ENCODE measurements at regions not wholly inside any gene's neighbourhood (a gene's known extent, or its start where the extent isn't known, plus 50 kb on each side); places are given as distances from the start of the nearest gene placed in this dataset.

DNA sequence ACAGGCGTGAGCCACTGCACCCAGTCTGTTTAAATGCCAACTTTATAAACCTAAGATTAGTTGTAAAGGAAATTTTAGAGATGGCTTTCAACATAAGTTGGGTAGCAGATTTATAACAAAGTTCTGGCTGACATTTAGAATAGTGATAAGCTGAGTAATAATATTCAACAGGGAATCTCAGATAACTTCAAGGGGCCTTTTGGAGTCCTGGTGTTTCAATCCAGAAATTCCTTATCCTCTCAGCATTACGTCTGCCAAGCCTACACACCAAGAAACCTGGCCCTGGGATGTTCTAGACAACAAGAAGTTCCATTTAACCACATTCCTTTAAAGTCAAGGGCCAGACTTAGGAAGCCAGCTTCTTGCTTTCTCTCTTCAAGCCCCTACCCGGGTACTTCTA, 59.5 kb upstream of the DYRK2 start:
- Histone ChIP-seq H2BK15ac (ENCODE audit: low read depth, low read length) (no peak overlapping the region), H3K4me1 (ENCODE audit: insufficient read depth, low read length) (no peaks in the 10 kb centered on the region), H3K23me2 (ENCODE audit: insufficient read length, low read depth, low read length, poor library complexity, severe bottlenecking) (no peaks in the 10 kb centered on the region), H2BK5ac (ENCODE audit: insufficient read length, low read length) (no peak overlapping the region), H2AFZ (ENCODE audit: low read length) (no peak overlapping the region), H3K4ac (ENCODE audit: low read depth, low read length) (no peak overlapping the region), H4K91ac (ENCODE audit: insufficient read length, low read depth, low read length) (no peak overlapping the region), H3K27me3 (ENCODE audit: insufficient read depth, low read length) (no peaks in the 10 kb centered on the region), H3K18ac (ENCODE audit: insufficient read length, low read depth, low read length) (no peak overlapping the region), H3K27ac (ENCODE audit: insufficient read length, low read depth, low read length) (no peak overlapping the region), H3K56ac (ENCODE audit: insufficient read length, low read depth, low read length) (no peak overlapping the region), H3K23ac (ENCODE audit: insufficient read length, low read depth, low read length) (no peak overlapping the region), H2BK120ac (ENCODE audit: low read depth, low read length, poor library complexity, severe bottlenecking) (no peak overlapping the region), H2BK12ac (ENCODE audit: insufficient read length, low read depth, low read length) (no peak overlapping the region), H3K9ac (ENCODE audit: extremely low read depth, insufficient read length, low read length) (no peak overlapping the region), H3K9me3 (ENCODE audit: control insufficient read depth, low read depth, low read length) (no peaks in the 10 kb centered on the region), H3T11ph (ENCODE audit: low read length) (no peak overlapping the region), H4K5ac (ENCODE audit: insufficient read length, low read depth, low read length) (no peak overlapping the region), H4K8ac (replicated peaks; ENCODE audit: insufficient read length, low read depth, low read length) (no peak overlapping the region), H3K4me2 (ENCODE audit: insufficient read depth, insufficient read length, low read length) (no peak overlapping the region), H4K20me1 (ENCODE audit: control insufficient read depth, insufficient read depth, insufficient read length) (no peaks in the 10 kb centered on the region), H3K14ac (ENCODE audit: insufficient read depth, low read length) (no peak overlapping the region), H2AK5ac (ENCODE audit: insufficient read length, low read length) (no peak overlapping the region), H3K79me1 (ENCODE audit: insufficient read depth, low read depth, low read length, poor library complexity, severe bottlenecking) (no peaks in the 10 kb centered on the region), H2BK20ac (ENCODE audit: low read depth, low read length, poor library complexity, severe bottlenecking) (no peak overlapping the region), H3K79me2 (ENCODE audit: insufficient read depth, low read length) (no peaks in the 10 kb centered on the region)
- Mint-ChIP-seq H3K9me3 (no peaks in the 10 kb centered on the region), H3K27me3 (ENCODE audit: low read depth) (no peaks in the 10 kb centered on the region), H3K4me3 (no peak overlapping the region), H3K27ac (no peak overlapping the region), H3K36me3 (ENCODE audit: insufficient read depth in 1 of 3, low read depth in 3 of 3) (no peaks in the 10 kb centered on the region), H3K4me1 (peaks cover 11 to 13% of the 10 kb centered on the region in 2 experiments)
- no CpG with 5 or more reads among the region's 3 CpGs for WGBS (ENCODE audit: extremely low coverage, insufficient read length, low lambda C conversion rate)
- DNase-seq: no peak
- TF ChIP-seq CTCF (conservative IDR thresholded peaks at IDR 0.05): no peak
